Neuron (in vitro differentiated cells): ENCODE measurements at regions not wholly inside any gene's neighbourhood (a gene's known extent, or its start where the extent isn't known, plus 50 kb on each side); places are given as distances from the start of the nearest gene placed in this dataset.
"Not testable (repeated sequence)": the region's sequence is repeated elsewhere in the genome, so short reads cannot be mapped to it uniquely, and the experiment has no call there.

Experiments used
- H2AFZ ChIP-seq: one replicate; pipeline ENCODE4 v1.6.1; 2013; ENCODE audit warnings: low read depth, mild to moderate bottlenecking, inconsistent platforms, low read length, moderate library complexity
- H3K27me3 ChIP-seq: one replicate; pipeline ENCODE4 v1.6.1; 2013; ENCODE audit warnings: low read length; ENCODE audit not compliant: insufficient read depth
- H3K36me3 ChIP-seq: one replicate; pipeline ENCODE4 v1.6.1; 2013; ENCODE audit warnings: low read length; ENCODE audit not compliant: insufficient read depth
- H3K4me1 ChIP-seq: one replicate; pipeline ENCODE4 v1.6.1; 2013; ENCODE audit warnings: low read length; ENCODE audit not compliant: insufficient read depth
- H3K4me3 ChIP-seq: 2 replicates; pipeline ENCODE4 v1.5.1; 2013; ENCODE audit warnings: mild to moderate bottlenecking, low read length, moderate library complexity
- H3K9me3 ChIP-seq: one replicate; pipeline ENCODE4 v1.6.1; 2013; ENCODE audit warnings: low read length

DNA sequence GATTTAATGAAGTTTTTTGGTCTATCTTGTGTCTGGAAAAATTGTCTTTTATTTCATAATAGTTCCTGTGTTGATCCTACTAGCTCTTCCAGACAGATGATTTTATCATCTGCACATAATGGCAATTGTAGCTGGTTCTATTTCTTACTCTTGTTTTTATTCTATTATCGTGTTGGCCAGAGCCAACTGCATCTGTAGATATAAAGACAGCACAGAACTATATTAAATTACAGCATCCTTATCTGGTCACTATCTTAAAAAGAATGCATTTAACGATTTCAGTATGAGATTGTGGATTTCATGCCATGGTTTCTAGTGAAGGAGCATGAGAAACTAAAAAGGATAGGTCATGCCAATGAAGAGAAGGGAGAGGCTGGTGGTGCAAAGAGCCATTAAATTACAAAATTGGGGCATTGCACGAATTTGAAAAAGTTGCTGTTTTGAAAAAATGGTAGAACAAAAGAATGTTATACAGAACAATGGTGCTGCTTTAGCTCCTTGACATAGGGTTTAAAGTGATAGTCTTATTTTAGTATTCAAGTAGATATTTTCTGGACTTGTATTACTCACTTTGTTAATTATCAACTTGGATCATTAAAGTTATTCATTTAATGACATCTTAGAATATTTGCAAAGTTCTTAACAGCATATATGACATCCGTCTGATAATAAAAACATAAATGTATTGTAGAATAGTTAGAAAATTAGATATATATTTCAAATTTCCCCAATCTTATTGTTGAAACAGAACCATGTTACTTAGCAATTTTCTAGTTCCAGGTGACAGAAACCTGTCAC lies 1250.3 kb downstream of the REEP3 start:
- no peaks in the 10 kb centered on the region for H3K27me3 ChIP-seq
- no peaks in the 10 kb centered on the region for H3K4me1 ChIP-seq

DNA sequence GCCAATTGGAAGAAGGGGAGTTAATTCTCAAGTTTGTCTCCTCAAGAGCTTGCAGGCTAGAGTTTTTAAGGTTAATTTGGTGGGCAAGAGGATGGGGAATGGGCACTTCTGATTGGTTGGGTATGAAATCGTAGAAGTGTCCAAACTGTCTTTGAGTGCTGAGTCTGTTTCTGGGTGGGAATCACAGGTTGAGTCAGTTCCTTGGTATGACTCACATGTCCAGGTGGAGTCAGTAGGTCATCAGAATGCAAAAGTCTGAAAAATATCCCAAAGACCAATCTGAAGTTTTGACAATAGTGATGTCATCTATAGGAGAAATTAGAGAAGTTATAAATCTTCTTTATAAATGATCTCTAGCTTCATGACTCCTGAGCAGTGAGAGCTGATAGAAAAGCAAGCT lies 1252.2 kb downstream of the REEP3 start:
- Histone ChIP-seq H2AFZ (no peak overlapping the region), H3K4me1 (no peaks in the 10 kb centered on the region), H3K36me3 (no peaks in the 10 kb centered on the region), H3K4me3 (no peak overlapping the region), H3K27me3 (no peaks in the 10 kb centered on the region), H3K9me3 (no peaks in the 10 kb centered on the region)

More for the DNA sequence above, 1250.3 kb downstream of the REEP3 start:
- Histone ChIP-seq H3K9me3 (no peaks in the 10 kb centered on the region), H2AFZ (no peak overlapping the region), H3K36me3 (no peaks in the 10 kb centered on the region), H3K4me3 (no peak overlapping the region)

DNA sequence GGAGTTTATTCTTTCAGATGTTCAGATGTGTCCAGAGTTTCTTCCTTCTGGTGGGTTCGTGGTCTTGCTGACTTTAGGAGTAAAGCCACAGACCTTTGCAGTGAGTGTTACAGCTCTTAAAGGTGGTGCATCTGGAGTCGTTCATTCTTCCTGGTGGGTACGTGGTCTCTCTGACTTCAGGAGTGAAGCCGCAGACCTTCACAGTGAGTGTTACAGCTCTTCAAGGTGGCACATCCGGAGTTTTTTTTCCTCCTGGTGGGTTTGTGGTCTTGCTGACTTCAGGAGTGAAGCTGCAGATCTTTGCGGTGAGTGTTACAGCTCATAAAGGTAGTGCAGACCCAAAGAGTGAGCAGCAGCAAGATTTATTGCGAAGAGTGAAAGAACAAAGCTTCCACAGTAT lies 1263.2 kb downstream of the REEP3 start:
- H3K4me3 ChIP-seq, H2AFZ ChIP-seq: not testable (repeated sequence)

DNA sequence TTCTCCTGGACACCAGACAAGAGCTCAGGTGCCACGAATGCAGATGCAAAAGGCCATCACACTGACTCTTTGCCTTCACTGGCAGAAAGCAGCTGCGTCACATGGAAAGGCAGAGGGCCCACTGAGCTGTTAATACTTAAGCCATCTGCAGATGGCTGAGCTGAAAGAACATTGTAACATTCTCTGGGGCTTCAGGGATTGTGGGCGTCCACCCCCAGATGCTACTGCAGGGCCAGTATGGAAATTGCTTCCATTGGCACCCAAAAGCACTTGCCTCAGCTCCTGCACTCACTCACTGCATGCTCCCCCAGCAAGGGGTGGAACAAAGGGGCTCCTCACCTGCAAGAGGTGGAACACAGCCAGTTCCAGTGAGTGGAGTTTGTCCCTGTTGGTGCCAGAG lies 1264.6 kb downstream of the REEP3 start:
- Histone ChIP-seq H3K36me3 (no peaks in the 10 kb centered on the region), H3K4me3 (no peak overlapping the region), H3K9me3 (no peaks in the 10 kb centered on the region), H2AFZ (no peak overlapping the region), H3K27me3 (no peaks in the 10 kb centered on the region), H3K4me1 (no peaks in the 10 kb centered on the region)

More for the DNA sequence above, 1263.2 kb downstream of the REEP3 start:
- H3K36me3 ChIP-seq, H3K9me3 ChIP-seq, H3K27me3 ChIP-seq, H3K4me1 ChIP-seq: not testable (repeated sequence)

DNA sequence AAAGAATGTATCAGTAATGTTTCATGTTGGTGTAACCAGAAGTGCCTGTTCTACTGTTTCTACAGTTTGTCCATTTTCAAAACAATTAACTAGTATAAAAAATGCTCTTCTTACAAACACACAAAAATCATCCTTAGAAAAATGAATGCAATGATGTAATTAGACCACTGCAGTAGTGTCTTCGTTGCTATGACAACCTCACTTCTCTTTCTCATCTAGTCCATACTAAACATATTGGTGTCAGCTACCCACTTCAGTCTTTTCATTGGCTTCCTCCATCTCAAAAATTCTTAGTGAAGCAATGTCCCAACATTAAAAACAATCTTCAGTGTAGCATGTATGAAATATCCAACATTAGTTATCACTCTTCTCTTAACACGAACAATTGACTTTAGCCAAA lies 1265.8 kb downstream of the REEP3 start:
- H3K9me3 ChIP-seq = no peaks in the 10 kb centered on the region
- no peaks in the 10 kb centered on the region for H3K27me3 ChIP-seq
- H3K4me3 ChIP-seq = no peak overlapping the region
- H3K4me1 ChIP-seq = no peaks in the 10 kb centered on the region
- H3K36me3 ChIP-seq = no peaks in the 10 kb centered on the region
- H2AFZ ChIP-seq = no peak overlapping the region

DNA sequence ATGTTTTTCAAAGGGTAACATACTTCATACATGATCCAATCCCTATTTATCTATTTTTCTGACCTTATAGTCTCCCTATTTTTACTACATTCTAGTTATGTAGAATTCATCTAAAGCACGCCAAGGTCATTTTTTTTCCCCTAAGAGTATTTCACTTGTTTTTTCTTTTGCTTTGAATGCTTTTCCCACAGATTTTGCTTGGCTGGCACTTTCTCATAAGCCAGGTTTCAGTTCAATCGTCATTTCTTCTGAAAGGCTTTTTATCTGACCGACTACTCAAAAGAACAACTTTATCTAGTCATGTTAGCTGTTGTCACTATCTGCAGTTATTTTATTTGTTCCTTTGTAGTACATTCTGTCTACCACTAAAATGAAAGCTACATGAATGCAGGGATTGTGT lies 1274.6 kb downstream of the REEP3 start:
- Histone ChIP-seq H3K4me3 (no peak overlapping the region), H3K27me3 (no peaks in the 10 kb centered on the region), H3K36me3 (no peaks in the 10 kb centered on the region), H3K4me1 (no peaks in the 10 kb centered on the region), H3K9me3 (no peaks in the 10 kb centered on the region), H2AFZ (no peak overlapping the region)

DNA sequence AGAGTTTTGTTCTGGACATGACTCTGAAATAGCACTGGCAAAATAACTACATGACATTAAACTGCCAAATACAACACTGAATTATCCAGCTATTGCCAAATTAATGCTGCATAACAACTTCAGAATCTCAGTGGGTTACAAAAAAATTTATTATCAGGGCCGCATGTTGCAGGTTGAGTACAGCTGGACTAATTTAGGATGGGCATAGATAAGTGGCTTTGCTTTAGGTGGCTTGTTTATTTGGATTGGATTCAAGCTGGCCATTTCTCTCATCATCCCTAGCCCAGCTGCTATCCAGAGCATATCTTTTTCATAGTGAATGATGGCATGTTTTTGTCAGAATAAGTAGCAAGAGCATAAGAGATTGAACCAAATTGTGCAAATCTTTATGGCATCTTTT lies 1277.1 kb downstream of the REEP3 start:
- no peak overlapping the region for H2AFZ ChIP-seq
- no peak overlapping the region for H3K4me3 ChIP-seq
- no peaks in the 10 kb centered on the region for H3K27me3 ChIP-seq
- H3K36me3 ChIP-seq = no peaks in the 10 kb centered on the region
- no peaks in the 10 kb centered on the region for H3K9me3 ChIP-seq
- H3K4me1 ChIP-seq = no peaks in the 10 kb centered on the region

DNA sequence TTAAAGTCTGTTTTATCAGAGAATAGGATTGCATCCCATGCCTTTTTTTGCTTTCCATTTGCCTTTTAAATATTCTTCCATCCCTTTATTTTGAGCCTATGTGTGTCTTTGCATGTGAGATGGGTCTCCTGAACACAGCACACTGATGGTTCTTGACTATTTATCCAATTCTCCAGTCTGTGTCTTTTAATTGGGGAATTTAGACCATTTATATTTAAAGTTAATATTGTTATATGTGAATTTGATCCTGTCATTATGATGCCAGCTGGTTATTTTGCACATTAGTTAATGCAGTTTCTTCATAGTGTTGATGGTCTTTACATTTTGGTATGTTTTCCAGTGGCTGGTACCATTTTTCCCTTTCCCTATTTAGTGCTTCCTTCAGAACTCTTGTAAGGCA lies 1287.0 kb downstream of the REEP3 start:
- not testable (repeated sequence) for H3K36me3 ChIP-seq, H3K27me3 ChIP-seq, H3K4me3 ChIP-seq, H2AFZ ChIP-seq, H3K4me1 ChIP-seq, H3K9me3 ChIP-seq

DNA sequence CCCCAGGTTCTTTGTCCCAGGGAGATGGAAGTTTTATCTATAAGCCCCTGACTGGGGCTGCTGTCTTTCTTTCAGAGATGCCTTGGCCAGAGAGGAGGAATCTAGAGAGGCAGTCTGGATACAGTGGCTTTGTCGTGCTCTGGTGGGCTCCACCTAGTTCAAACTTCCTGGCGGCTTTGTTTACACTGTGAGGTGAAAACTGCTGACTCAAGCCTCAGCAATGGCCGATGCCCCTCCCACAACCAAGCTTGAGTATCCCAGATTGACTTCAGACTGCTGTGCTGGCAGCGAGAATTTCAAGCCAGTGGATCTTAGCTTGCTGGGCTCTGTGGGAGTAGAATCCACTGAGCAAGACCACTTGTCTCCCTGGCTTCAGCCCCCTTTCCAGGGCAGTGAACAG lies 1288.8 kb downstream of the REEP3 start:
- not testable (repeated sequence) for H3K9me3 ChIP-seq, H3K4me1 ChIP-seq, H3K27me3 ChIP-seq, H2AFZ ChIP-seq, H3K4me3 ChIP-seq, H3K36me3 ChIP-seq

DNA sequence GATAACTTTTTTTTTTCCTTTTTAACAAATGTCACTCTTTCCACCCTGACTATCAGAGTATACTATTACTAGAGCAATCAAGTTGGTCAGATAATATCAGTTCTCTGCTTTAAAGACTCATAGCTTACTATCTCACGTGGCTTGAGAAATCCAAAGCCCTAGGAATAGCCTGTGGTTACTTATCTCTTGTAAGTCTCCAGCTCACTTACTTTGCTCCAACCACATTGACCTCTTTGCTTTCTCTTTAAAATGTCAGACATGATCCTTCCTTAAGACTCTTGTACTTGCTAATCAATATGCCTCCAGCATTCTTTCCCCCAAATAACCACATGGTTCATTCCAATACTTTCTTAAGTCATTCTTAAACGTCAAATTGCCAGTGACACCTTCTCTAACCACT lies 1292.2 kb downstream of the REEP3 start:
- Histone ChIP-seq H3K4me1 (peaks cover 3% of the 10 kb centered on the region), H3K27me3 (no peaks in the 10 kb centered on the region), H3K4me3 (no peak overlapping the region), H2AFZ (no peak overlapping the region), H3K36me3 (no peaks in the 10 kb centered on the region), H3K9me3 (no peaks in the 10 kb centered on the region)

DNA sequence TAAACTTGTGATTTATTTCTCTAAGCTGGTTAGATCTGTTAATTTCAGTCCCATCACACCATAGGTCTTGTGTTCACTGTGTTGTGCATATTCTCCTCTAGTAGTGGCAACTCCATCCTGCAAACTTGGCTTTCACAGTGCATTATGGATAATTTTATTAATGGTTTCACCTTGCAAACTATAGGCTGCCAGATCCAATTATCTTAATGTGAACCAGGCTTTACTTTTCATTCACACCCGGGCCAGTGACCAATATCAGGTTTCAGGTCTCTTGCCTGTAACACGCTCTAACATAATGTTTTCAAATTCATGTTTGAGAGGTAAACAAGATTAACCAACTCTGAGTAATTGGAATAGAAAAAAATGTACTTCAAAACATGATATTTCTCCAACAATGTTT lies 1293.0 kb downstream of the REEP3 start:
- Histone ChIP-seq H3K27me3 (no peaks in the 10 kb centered on the region), H2AFZ (no peak overlapping the region), H3K36me3 (no peaks in the 10 kb centered on the region), H3K9me3 (no peaks in the 10 kb centered on the region), H3K4me3 (no peak overlapping the region), H3K4me1 (peaks cover 3% of the 10 kb centered on the region)

DNA sequence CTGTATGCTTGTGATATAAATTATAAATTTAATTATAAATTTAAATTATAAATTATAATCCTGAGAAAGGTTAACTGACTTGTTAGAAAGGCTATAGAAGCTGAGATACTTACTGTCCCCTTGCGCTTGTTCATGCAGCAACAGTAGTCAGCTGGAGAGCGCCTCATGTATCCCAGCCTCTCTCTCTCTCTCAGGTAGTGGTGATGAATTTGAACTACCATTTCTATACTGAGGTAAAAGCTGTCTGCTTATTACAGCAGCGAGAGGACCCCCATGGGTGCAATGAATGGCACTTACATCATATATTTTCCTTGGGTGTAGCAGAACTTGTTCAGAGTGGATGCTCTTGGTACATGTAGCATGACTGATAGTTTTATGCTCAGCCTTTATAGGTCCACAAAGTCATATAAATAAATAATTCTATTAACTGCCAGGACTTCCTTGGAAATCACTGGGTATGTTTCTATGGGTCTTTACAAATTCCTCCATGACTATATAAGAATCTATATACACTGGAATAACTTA lies 1308.7 kb downstream of the REEP3 start:
- Histone ChIP-seq H3K9me3 (no peaks in the 10 kb centered on the region), H3K36me3 (no peaks in the 10 kb centered on the region), H2AFZ (no peak overlapping the region)

DNA sequence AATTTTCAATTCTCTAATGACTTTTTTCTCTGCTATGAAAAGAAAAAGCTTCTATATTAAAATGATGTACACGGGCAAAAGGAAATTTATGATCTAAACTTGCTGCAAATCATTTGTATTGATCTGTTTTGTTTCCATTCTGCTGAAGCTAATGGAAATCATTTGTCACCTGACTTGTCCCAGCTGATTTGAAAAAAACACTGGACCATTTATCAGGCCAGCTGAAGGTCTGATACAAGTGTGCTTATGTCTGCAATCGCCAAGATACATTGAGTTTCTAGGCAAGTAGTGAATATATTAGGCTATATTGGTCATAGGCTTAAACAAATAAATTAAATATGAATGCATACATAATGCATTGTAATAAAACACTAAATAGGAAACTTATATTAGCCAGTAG lies 1309.7 kb downstream of the REEP3 start:
- Histone ChIP-seq H3K27me3 (no peaks in the 10 kb centered on the region), H3K9me3 (no peaks in the 10 kb centered on the region), H3K36me3 (no peaks in the 10 kb centered on the region), H2AFZ (no peak overlapping the region), H3K4me1 (no peaks in the 10 kb centered on the region), H3K4me3 (no peak overlapping the region)

More for the DNA sequence above, 1308.7 kb downstream of the REEP3 start:
- Histone ChIP-seq H3K27me3 (no peaks in the 10 kb centered on the region), H3K4me1 (no peaks in the 10 kb centered on the region), H3K4me3 (no peak overlapping the region)

DNA sequence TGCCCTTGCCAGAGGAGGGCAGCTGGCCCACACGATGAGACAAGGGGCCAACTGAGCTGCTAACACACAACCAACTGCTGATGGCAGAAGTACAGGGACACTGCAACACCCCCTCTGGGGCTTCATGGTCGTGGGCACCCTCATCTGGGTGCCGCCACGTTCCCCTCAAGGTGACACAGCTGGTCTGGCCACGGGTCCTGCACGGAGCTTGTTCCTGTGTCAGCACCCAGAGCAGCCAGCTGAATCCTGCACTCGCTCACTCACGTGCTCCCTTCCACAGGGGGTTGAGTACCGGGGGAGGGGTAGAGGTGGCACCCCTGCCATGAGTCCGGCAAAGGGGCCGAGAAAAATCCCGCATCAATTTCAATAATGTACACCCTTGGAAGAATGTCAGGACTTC lies 1319.1 kb downstream of the REEP3 start:
- Histone ChIP-seq H3K27me3 (no peaks in the 10 kb centered on the region), H3K36me3 (no peaks in the 10 kb centered on the region), H3K4me1 (no peaks in the 10 kb centered on the region), H3K4me3 (no peak overlapping the region), H3K9me3 (no peaks in the 10 kb centered on the region), H2AFZ (no peak overlapping the region)
